Dermis microvascular lymphatic vessel endothelial cell (primary cell): ENCODE measurements at regions not wholly inside any gene's neighbourhood (a gene's known extent, or its start where the extent isn't known, plus 50 kb on each side); places are given as distances from the start of the nearest gene placed in this dataset.
"Not testable (repeated sequence)": the region's sequence is repeated elsewhere in the genome, so short reads cannot be mapped to it uniquely, and the experiment has no call there.

Experiments
- DNase-seq, 2 donors: peaks; one replicate each; pipeline versions ENCODE4 v3.0.0 to v3.0.0-alpha.2; 2010; ENCODE audit warnings: low read depth in 2 of 2

GRCh38 chr13:56356690-56357089 is 784.0 kb upstream of the PRR20A start:
- no peak for DNase-seq

- no peak for DNase-seq
Measured at GRCh38 chr13:56378566-56378965, 762.2 kb upstream of the PRR20A start.

- no peak for DNase-seq
Measured at GRCh38 chr13:56393549-56393948, 747.2 kb upstream of the PRR20A start.

GRCh38 chr13:56396318-56396717 is 744.4 kb upstream of the PRR20A start:
- DNase-seq = no peak

GRCh38 chr13:56400774-56401173 is 739.9 kb upstream of the PRR20A start:
- no peak for DNase-seq

GRCh38 chr13:56412856-56413255 is 727.9 kb upstream of the PRR20A start:
- no peak for DNase-seq

GRCh38 chr13:56424246-56424645 is 716.5 kb upstream of the PRR20A start:
- no peak for DNase-seq

GRCh38 chr13:56457535-56458190 is 683.1 kb upstream of the PRR20A start:
- no peak for DNase-seq

GRCh38 chr13:56459286-56459685 is 681.4 kb upstream of the PRR20A start:
- no peak for DNase-seq

- DNase-seq = no peak
Measured at GRCh38 chr13:56501750-56502149, 639.0 kb upstream of the PRR20A start.

GRCh38 chr13:56510836-56511235 is 629.9 kb upstream of the PRR20A start:
- no peak for DNase-seq

GRCh38 chr13:56512336-56512735 is 628.4 kb upstream of the PRR20A start:
- not testable (repeated sequence) for DNase-seq

GRCh38 chr13:56515441-56515840 is 625.3 kb upstream of the PRR20A start:
- DNase-seq = no peak

- DNase-seq = no peak
Measured at GRCh38 chr13:56528040-56528790, 612.5 kb upstream of the PRR20A start.

GRCh38 chr13:56530096-56530495 is 610.6 kb upstream of the PRR20A start:
- no peak for DNase-seq

GRCh38 chr13:56547921-56548320 is 592.8 kb upstream of the PRR20A start:
- DNase-seq = not testable (repeated sequence)

- no peak for DNase-seq
Measured at GRCh38 chr13:56558698-56559320, 581.9 kb upstream of the PRR20A start.

- DNase-seq = no peak
Measured at GRCh38 chr13:56561327-56561726, 579.4 kb upstream of the PRR20A start.

- DNase-seq = no peak
Measured at GRCh38 chr13:56563663-56564062, 577.1 kb upstream of the PRR20A start.

GRCh38 chr13:56586976-56587375 is 553.7 kb upstream of the PRR20A start:
- no peak for DNase-seq

GRCh38 chr13:56615572-56615971 is 525.1 kb upstream of the PRR20A start:
- no peak for DNase-seq

GRCh38 chr13:56622840-56623239 is 517.9 kb upstream of the PRR20A start:
- DNase-seq = no peak

- DNase-seq = not testable (repeated sequence)
Measured at GRCh38 chr13:56628886-56629285, 511.8 kb upstream of the PRR20A start.
